NB4 (cell line): ENCODE measurements at regions not wholly inside any gene's neighbourhood (a gene's known extent, or its start where the extent isn't known, plus 50 kb on each side); places are given as distances from the start of the nearest gene placed in this dataset.
A peak's percentile ranks its signal among the peaks of the same experiment; 100 is the strongest.

Source experiments
- DNase-seq: peaks from one replicate; pipeline ENCODE4 v3.0.0; 2010; ENCODE audit warnings: low read depth
- H3K4me3 ChIP-seq: one replicate; pipeline ENCODE4 v1.5.1; 2011; ENCODE audit warnings: mild to moderate bottlenecking, low read depth, low read length, moderate library complexity
- MYC ChIP-seq: IDR thresholded peaks from 2 replicates; pipeline ENCODE4 v1.6.1; 2011; ENCODE audit warnings: low read depth, low read length
- POLR2A ChIP-seq: IDR thresholded peaks from 2 replicates; pipeline ENCODE4 v1.6.1; 2011; ENCODE audit warnings: mild to moderate bottlenecking; ENCODE audit not compliant: insufficient read length; ENCODE audit errors: extremely low read depth
- TF ChIP-seq, protein P1 (sequence below): IDR thresholded peaks from 2 replicates; pipeline ENCODE4 v1.6.1; 2011; ENCODE audit warnings: low read depth, low read length
- TF ChIP-seq, protein P2 (sequence below): IDR thresholded peaks from one replicate; pipeline ENCODE4 v1.5.1; 2012; ENCODE audit warnings: low read depth, low read length

DNA sequence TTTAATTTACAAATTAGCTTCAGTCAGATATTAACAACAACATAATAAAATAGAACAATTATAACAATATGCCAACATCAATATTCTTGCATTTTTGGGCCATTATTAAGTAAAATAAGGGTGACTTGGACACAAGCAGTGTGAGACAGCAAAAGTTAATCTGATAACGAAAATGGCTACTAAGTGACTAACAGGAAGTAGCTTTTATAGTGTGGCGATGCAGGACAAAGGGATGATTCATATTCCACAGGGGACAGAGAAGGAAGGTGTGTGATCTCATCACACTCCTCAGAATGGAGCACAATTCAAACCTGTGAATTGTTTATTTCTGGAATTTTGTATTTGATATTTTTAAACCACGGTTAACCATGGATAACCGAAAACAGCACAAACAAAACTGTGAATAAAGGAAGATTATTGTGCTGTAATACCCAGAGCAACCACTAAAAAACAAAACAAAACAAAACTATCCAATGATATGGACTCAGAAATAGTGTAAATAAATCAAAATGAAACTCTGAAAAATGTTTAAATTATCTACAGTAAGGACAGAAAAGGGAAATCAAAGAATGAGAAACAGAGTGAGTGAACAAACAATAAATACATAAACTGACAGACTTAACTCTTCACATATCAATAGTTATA is 66.9 kb upstream of the TFEC start:
- TF ChIP-seq MYC (no peak), POLR2A (no peak)
- TF ChIP-seq, protein P1, sequence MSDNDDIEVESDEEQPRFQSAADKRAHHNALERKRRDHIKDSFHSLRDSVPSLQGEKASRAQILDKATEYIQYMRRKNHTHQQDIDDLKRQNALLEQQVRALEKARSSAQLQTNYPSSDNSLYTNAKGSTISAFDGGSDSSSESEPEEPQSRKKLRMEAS, result no peak
- TF ChIP-seq, protein P2, sequence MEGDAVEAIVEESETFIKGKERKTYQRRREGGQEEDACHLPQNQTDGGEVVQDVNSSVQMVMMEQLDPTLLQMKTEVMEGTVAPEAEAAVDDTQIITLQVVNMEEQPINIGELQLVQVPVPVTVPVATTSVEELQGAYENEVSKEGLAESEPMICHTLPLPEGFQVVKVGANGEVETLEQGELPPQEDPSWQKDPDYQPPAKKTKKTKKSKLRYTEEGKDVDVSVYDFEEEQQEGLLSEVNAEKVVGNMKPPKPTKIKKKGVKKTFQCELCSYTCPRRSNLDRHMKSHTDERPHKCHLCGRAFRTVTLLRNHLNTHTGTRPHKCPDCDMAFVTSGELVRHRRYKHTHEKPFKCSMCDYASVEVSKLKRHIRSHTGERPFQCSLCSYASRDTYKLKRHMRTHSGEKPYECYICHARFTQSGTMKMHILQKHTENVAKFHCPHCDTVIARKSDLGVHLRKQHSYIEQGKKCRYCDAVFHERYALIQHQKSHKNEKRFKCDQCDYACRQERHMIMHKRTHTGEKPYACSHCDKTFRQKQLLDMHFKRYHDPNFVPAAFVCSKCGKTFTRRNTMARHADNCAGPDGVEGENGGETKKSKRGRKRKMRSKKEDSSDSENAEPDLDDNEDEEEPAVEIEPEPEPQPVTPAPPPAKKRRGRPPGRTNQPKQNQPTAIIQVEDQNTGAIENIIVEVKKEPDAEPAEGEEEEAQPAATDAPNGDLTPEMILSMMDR, result no peak
- peak; percentile 74 for DNase-seq
- no peak overlapping the region for H3K4me3 ChIP-seq

DNA sequence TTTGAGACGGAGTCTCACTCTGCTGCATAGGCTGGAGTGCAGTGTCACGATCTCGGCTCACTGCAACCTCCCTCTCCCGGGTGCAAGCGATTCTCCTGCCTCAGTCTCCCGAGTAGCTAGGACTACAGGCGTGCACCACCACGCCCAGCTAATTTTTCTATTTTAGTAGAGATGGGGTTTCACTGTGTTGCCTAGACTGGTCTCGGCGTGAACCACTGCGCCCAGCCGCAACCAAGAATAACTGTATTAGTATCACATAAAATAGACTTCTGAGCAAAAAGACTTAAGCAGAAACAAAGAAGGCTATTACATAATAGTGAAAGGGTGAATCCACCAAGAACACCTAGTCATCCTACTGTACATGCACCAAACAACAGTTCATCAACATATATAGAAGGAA is 67.6 kb upstream of the TFEC start:
- TF ChIP-seq MYC (no peak), POLR2A (no peak)
- TF ChIP-seq, protein P1, result no peak
- TF ChIP-seq, protein P2, result no peak
- DNase-seq, result no peak
- no peak overlapping the region for H3K4me3 ChIP-seq

DNA sequence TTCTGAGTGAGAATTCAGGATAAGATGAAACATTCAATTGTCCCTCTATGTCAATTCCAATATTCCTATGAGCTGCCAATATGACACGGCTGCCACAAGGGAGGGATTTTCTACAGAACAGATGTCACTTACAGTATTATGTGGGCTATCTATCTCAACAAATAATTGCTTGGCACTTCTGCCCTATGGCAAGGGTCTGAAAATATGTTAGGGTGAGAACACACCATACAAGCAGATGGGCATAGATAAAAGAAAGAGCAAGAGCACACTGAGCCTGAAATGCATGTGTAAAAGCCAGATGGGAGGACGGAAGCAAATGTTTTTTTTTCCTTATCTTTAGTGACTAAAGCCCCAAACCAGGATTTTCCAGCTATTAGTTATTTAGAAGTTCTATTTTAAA is 70.1 kb upstream of the TFEC start:
- TF ChIP-seq, protein P2, result no peak
- TF ChIP-seq POLR2A (no peak), MYC (no peak)
- TF ChIP-seq, protein P1, result no peak
- DNase-seq, result no peak
- H3K4me3 ChIP-seq, result no peak overlapping the region

DNA sequence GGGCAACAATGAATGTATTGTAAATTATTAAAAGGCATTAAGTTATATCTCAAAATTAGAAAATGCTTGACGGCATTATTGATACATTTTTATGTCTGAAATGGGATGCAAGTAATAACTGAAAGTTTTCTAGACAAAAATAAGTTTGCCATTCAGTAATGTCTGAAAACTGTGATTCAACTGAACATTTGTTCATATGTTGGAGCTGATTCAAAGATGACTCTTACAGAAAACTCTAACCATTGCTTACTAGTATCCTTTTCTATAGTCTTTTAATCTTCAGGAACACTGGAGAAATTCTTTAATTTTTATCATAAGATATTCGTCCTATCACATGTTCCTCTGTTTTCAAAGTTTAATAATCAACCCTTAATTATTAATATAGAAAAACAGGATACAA is 71.1 kb upstream of the TFEC start:
- no peak for DNase-seq
- TF ChIP-seq POLR2A, result no peak
- TF ChIP-seq, protein P1, result no peak
- TF ChIP-seq, protein P2, result no peak
- TF ChIP-seq MYC, result no peak
- H3K4me3 ChIP-seq, result no peak overlapping the region

DNA sequence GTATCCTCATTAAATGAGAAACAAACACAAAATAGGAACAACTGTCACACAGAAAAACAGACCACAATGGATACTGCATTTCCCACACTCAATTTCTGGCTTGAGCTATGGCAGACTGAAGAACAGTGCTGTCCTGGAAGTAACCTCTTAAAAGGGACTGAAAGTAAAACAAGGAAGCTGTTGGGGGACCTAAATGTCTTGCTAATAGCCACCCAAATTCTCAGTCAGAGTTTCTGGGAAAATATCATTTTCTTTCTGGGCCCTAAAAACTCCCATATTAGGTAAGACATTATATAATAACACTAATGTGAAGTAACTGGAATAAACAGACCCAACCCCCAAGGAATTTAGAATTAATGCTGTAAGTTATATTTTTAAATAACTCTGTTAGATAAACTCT is 80.9 kb upstream of the TFEC start:
- TF ChIP-seq, protein P2, result no peak
- TF ChIP-seq POLR2A (no peak), MYC (no peak)
- TF ChIP-seq, protein P1, result no peak
- no peak overlapping the region for H3K4me3 ChIP-seq
- DNase-seq, result no peak
